ENCODE measurements at regions not wholly inside any gene's neighbourhood (a gene's known extent, or its start where the extent isn't known, plus 50 kb on each side); places are given as distances from the start of the nearest gene placed in this dataset.

GRCh38 chr2:181805228-181806038 is 86.1 kb upstream of the ITPRID2 start:
- H3K36me3 Mint-ChIP-seq (ENCODE audit: insufficient read depth) = peaks cover 1% of the 10 kb centered on the region
- TF ChIP-seq, protein P1, sequence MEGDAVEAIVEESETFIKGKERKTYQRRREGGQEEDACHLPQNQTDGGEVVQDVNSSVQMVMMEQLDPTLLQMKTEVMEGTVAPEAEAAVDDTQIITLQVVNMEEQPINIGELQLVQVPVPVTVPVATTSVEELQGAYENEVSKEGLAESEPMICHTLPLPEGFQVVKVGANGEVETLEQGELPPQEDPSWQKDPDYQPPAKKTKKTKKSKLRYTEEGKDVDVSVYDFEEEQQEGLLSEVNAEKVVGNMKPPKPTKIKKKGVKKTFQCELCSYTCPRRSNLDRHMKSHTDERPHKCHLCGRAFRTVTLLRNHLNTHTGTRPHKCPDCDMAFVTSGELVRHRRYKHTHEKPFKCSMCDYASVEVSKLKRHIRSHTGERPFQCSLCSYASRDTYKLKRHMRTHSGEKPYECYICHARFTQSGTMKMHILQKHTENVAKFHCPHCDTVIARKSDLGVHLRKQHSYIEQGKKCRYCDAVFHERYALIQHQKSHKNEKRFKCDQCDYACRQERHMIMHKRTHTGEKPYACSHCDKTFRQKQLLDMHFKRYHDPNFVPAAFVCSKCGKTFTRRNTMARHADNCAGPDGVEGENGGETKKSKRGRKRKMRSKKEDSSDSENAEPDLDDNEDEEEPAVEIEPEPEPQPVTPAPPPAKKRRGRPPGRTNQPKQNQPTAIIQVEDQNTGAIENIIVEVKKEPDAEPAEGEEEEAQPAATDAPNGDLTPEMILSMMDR (IDR thresholded peaks at IDR 0.05; ENCODE audit: unreplicated experiment) = no peak
- no peak for DNase-seq (ENCODE audit: low spot score, unreplicated experiment)
- H3K27ac Mint-ChIP-seq = no peak overlapping the region
- H3K9me3 Mint-ChIP-seq (ENCODE audit: low read depth) = peaks cover 15% of the 10 kb centered on the region
- H3K4me3 Mint-ChIP-seq (ENCODE audit: low read depth) = no peak overlapping the region
- H3K4me1 Mint-ChIP-seq (ENCODE audit: low read depth) = no peaks in the 10 kb centered on the region
- no peaks in the 10 kb centered on the region for H3K27me3 Mint-ChIP-seq

DNA sequence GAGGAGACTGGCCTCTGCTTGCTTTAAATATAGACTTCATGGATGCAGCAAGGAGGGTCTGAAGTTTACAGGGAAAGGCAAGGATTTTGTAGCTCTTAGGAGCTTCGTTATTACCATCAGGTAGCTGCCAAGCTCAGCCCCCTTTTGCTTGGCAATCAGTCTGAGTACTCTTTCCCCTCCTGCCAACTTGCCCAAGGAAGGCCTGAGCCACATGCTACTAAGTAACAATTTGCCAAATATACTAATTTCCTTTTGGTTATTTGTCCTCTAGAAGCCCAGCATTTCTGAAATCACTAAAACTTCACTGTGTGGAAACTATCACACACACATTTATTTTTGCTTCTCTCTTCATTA is 85.5 kb upstream of the ITPRID2 start:
- Mint-ChIP-seq H3K27ac (no peak overlapping the region), H3K4me3 (ENCODE audit: low read depth) (no peak overlapping the region), H3K9me3 (ENCODE audit: low read depth) (peaks cover 15% of the 10 kb centered on the region), H3K4me1 (ENCODE audit: low read depth) (peaks cover 5% of the 10 kb centered on the region), H3K27me3 (no peaks in the 10 kb centered on the region), H3K36me3 (ENCODE audit: insufficient read depth) (peaks cover 1% of the 10 kb centered on the region)
- DNase-seq (ENCODE audit: low spot score, unreplicated experiment) = no peak
- TF ChIP-seq, protein P1 (IDR thresholded peaks at IDR 0.05; ENCODE audit: unreplicated experiment) = no peak

GRCh38 chr2:181807526-181807925 is 84.0 kb upstream of the ITPRID2 start:
- peaks cover 13% of the 10 kb centered on the region for H3K4me1 Mint-ChIP-seq (ENCODE audit: low read depth)
- no peak overlapping the region for H3K4me3 Mint-ChIP-seq (ENCODE audit: low read depth)
- no peaks in the 10 kb centered on the region for H3K27me3 Mint-ChIP-seq
- DNase-seq (ENCODE audit: low spot score, unreplicated experiment) = no peak
- H3K9me3 Mint-ChIP-seq (ENCODE audit: low read depth) = peaks cover 6% of the 10 kb centered on the region
- no peak overlapping the region for H3K27ac Mint-ChIP-seq
- TF ChIP-seq, protein P1 (IDR thresholded peaks at IDR 0.05; ENCODE audit: unreplicated experiment) = no peak
- no peaks in the 10 kb centered on the region for H3K36me3 Mint-ChIP-seq (ENCODE audit: insufficient read depth)

- no peaks in the 10 kb centered on the region for H3K9me3 Mint-ChIP-seq (ENCODE audit: low read depth)
- peaks cover 13% of the 10 kb centered on the region for H3K4me1 Mint-ChIP-seq (ENCODE audit: low read depth)
These were observed 80.5 kb upstream of the ITPRID2 start for GRCh38 chr2:181810823-181811695.

More at GRCh38 chr2:181810823-181811695, 80.5 kb upstream of the ITPRID2 start:
- H3K36me3 Mint-ChIP-seq (ENCODE audit: insufficient read depth) = no peaks in the 10 kb centered on the region
- no peaks in the 10 kb centered on the region for H3K27me3 Mint-ChIP-seq
- peak overlapping the region; percentile 30 for H3K27ac Mint-ChIP-seq
- TF ChIP-seq, protein P1 (IDR thresholded peaks at IDR 0.05; ENCODE audit: unreplicated experiment) = no peak
- no peak for DNase-seq (ENCODE audit: low spot score, unreplicated experiment)
- H3K4me3 Mint-ChIP-seq (ENCODE audit: low read depth) = peak overlapping the region; percentile 4

Measured in progenitor cell of endocrine pancreas (in vitro differentiated cells).